ENCODE measurements at regions not wholly inside any gene's neighbourhood (a gene's known extent, or its start where the extent isn't known, plus 50 kb on each side); places are given as distances from the start of the nearest gene placed in this dataset.

- no peak overlapping the region for H3K27ac ChIP-seq (ENCODE audit: low read depth in 2 of 2, low read length in 1 of 2)
- no peaks in the 10 kb centered on the region for H3K9me2 ChIP-seq
- no peaks in the 10 kb centered on the region for H3K79me2 ChIP-seq (ENCODE audit: insufficient read depth)
- no peak for DNase-seq
- H3F3A ChIP-seq (replicated peaks; ENCODE audit: insufficient read depth): no peaks in the 10 kb centered on the region
- H3K4me1 ChIP-seq (ENCODE audit: control insufficient read depth in 1 of 2, insufficient read depth in 2 of 2, low read depth in 1 of 2, low read length in 1 of 2): peaks cover 0 to 14% of the 10 kb centered on the region in 2 experiments; a peak in 1 of 4 replicates
- TF ChIP-seq GABPA (IDR thresholded peaks at IDR 0.05; ENCODE audit: low read depth) (no peak), USF1 (IDR thresholded peaks at IDR 0.05; ENCODE audit: borderline replicate concordance, low read depth) (no peak), REST (IDR thresholded peaks at IDR 0.05; ENCODE audit: low read depth, low read length) (no peak), IRF3 (IDR thresholded peaks at IDR 0.05; ENCODE audit: low read depth, low read length) (no peak), YY1 (IDR thresholded peaks at IDR 0.05; ENCODE audit: low read depth) (no peak), SIN3A (IDR thresholded peaks at IDR 0.05; ENCODE audit: borderline replicate concordance, low read depth, low read length) (no peak), RFX5 (IDR thresholded peaks at IDR 0.05; ENCODE audit: low read length) (no peak), RAD21 (IDR thresholded peaks at IDR 0.05; ENCODE audit: low read length) (no peak), EP300 (IDR thresholded peaks at IDR 0.05; ENCODE audit: borderline replicate concordance in 1 of 2, low read depth in 1 of 2, low read length in 1 of 2) (no peak), MXI1 (IDR thresholded peaks at IDR 0.05; ENCODE audit: low read depth, low read length) (no peak), TEAD4 (IDR thresholded peaks at IDR 0.05; ENCODE audit: borderline replicate concordance, insufficient read depth) (no peak), TCF12 (IDR thresholded peaks at IDR 0.05) (no peak), CHD2 (IDR thresholded peaks at IDR 0.05; ENCODE audit: low read length, partially characterized antibody) (no peak)
- H3K4me2 ChIP-seq: no peak overlapping the region
- H3K9me3 ChIP-seq: 0 out of 2 replicates have a peak, but pooled peaks cover 3% of the 10 kb centered on the region
- H2AFZ ChIP-seq (ENCODE audit: low read depth): no peak overlapping the region
- no peaks in the 10 kb centered on the region for H4K20me1 ChIP-seq (ENCODE audit: insufficient read depth)
- H3K9ac ChIP-seq: no peak overlapping the region
- CTCF ChIA-PET: no interaction called here
- POLR2A ChIA-PET: no interaction called here
- H3K27me3 ChIP-seq (ENCODE audit: insufficient read depth): no peaks in the 10 kb centered on the region
- WGBS (ENCODE audit: low lambda C conversion rate): 89% methylated on average over 8 of the region's 8 CpGs
- no peaks in the 10 kb centered on the region for H3K36me3 ChIP-seq (replicated peaks in 1 of 2; ENCODE audit: control insufficient read depth in 1 of 2, insufficient read depth in 2 of 2, low read length in 1 of 2)
- H3K4me3 ChIP-seq (ENCODE audit: low read depth in 2 of 2, low read length in 1 of 2): no peak overlapping the region
Measured at GRCh38 chr15:100790786-100791265, 88.8 kb upstream of the ALDH1A3 start.
